ENCODE measurements at regions not wholly inside any gene's neighbourhood (a gene's known extent, or its start where the extent isn't known, plus 50 kb on each side); places are given as distances from the start of the nearest gene placed in this dataset.

- H3K4me1 ChIP-seq (ENCODE audit: insufficient read depth, low read length): no peaks in the 10 kb centered on the region
- Mint-ChIP-seq H3K36me3 (ENCODE audit: low read depth, unreplicated experiment) (no peaks in the 10 kb centered on the region), H3K9me3 (ENCODE audit: unreplicated experiment) (no peaks in the 10 kb centered on the region)
Observed at GRCh38 chr2:117718048-117718447, 96.4 kb upstream of the DDX18 start.

GRCh38 chr2:117720765-117721164 lies 93.7 kb upstream of the DDX18 start:
- Histone ChIP-seq H3K36me3 (ENCODE audit: insufficient read depth, low read length) (no peaks in the 10 kb centered on the region), H3K4me3 (ENCODE audit: insufficient read depth, low read depth, low read length) (no peak overlapping the region), H3K4me1 (ENCODE audit: insufficient read depth, low read length) (no peaks in the 10 kb centered on the region), H3K4me2 (ENCODE audit: low read length) (no peak overlapping the region), H3K9me3 (ENCODE audit: insufficient read depth, low read depth, low read length) (no peaks in the 10 kb centered on the region), H2AFZ (ENCODE audit: low read depth, low read length) (no peak overlapping the region), H3K27me3 (ENCODE audit: insufficient read depth, low read length) (no peaks in the 10 kb centered on the region), H3K27ac (ENCODE audit: low read depth, low read length) (no peak overlapping the region), H3K9ac (ENCODE audit: low read length) (no peak overlapping the region), H3K79me2 (ENCODE audit: insufficient read depth, low read length) (no peaks in the 10 kb centered on the region), H4K20me1 (ENCODE audit: insufficient read depth, low read length) (no peaks in the 10 kb centered on the region)
- FAIRE-seq (no peak), DNase-seq (ENCODE audit: low read depth) (no peak)
- H3K9me3 Mint-ChIP-seq (ENCODE audit: unreplicated experiment): no peaks in the 10 kb centered on the region
- no peak overlapping the region for H3K4me3 Mint-ChIP-seq (ENCODE audit: unreplicated experiment)
- no peaks in the 10 kb centered on the region for H3K27me3 Mint-ChIP-seq (ENCODE audit: low read depth, unreplicated experiment)
- TF ChIP-seq EZH2 (IDR thresholded peaks at IDR 0.05; ENCODE audit: insufficient read depth, low read length): no peak
- TF ChIP-seq CTCF (IDR thresholded peaks at IDR 0.05; ENCODE audit: insufficient read depth, low read depth, low read length): no peak
- H3K36me3 Mint-ChIP-seq (ENCODE audit: low read depth, unreplicated experiment): no peaks in the 10 kb centered on the region
- no peak overlapping the region for H3K27ac Mint-ChIP-seq (ENCODE audit: unreplicated experiment)
- no peaks in the 10 kb centered on the region for H3K4me1 Mint-ChIP-seq (ENCODE audit: low read depth, unreplicated experiment)

More at GRCh38 chr2:117718048-117718447, 96.4 kb upstream of the DDX18 start:
- Histone ChIP-seq H3K36me3 (ENCODE audit: insufficient read depth, low read length) (no peaks in the 10 kb centered on the region), H3K4me3 (ENCODE audit: insufficient read depth, low read depth, low read length) (no peak overlapping the region), H3K27me3 (ENCODE audit: insufficient read depth, low read length) (no peaks in the 10 kb centered on the region), H3K79me2 (ENCODE audit: insufficient read depth, low read length) (no peaks in the 10 kb centered on the region), H2AFZ (ENCODE audit: low read depth, low read length) (no peak overlapping the region), H3K4me2 (ENCODE audit: low read length) (no peak overlapping the region), H3K27ac (ENCODE audit: low read depth, low read length) (no peak overlapping the region), H3K9me3 (ENCODE audit: insufficient read depth, low read depth, low read length) (no peaks in the 10 kb centered on the region), H3K9ac (ENCODE audit: low read length) (no peak overlapping the region), H4K20me1 (ENCODE audit: insufficient read depth, low read length) (no peaks in the 10 kb centered on the region)
- H3K27ac Mint-ChIP-seq (ENCODE audit: unreplicated experiment): no peak overlapping the region
- TF ChIP-seq EZH2 (IDR thresholded peaks at IDR 0.05; ENCODE audit: insufficient read depth, low read length): no peak
- TF ChIP-seq CTCF (IDR thresholded peaks at IDR 0.05; ENCODE audit: insufficient read depth, low read depth, low read length): no peak
- H3K4me1 Mint-ChIP-seq (ENCODE audit: low read depth, unreplicated experiment): no peaks in the 10 kb centered on the region
- FAIRE-seq (no peak), DNase-seq (ENCODE audit: low read depth) (no peak)
- H3K27me3 Mint-ChIP-seq (ENCODE audit: low read depth, unreplicated experiment): no peaks in the 10 kb centered on the region
- no peak overlapping the region for H3K4me3 Mint-ChIP-seq (ENCODE audit: unreplicated experiment)

- no peaks in the 10 kb centered on the region for H3K36me3 ChIP-seq (ENCODE audit: insufficient read depth, low read length)
Observed at GRCh38 chr2:117723483-117723882, 91.0 kb upstream of the DDX18 start.

More at GRCh38 chr2:117723483-117723882, 91.0 kb upstream of the DDX18 start:
- Histone ChIP-seq H3K9ac (ENCODE audit: low read length) (no peak overlapping the region), H3K9me3 (ENCODE audit: insufficient read depth, low read depth, low read length) (no peaks in the 10 kb centered on the region), H3K79me2 (ENCODE audit: insufficient read depth, low read length) (no peaks in the 10 kb centered on the region), H3K4me3 (ENCODE audit: insufficient read depth, low read depth, low read length) (no peak overlapping the region), H3K4me2 (ENCODE audit: low read length) (no peak overlapping the region), H3K27me3 (ENCODE audit: insufficient read depth, low read length) (no peaks in the 10 kb centered on the region), H3K27ac (ENCODE audit: low read depth, low read length) (no peak overlapping the region), H4K20me1 (ENCODE audit: insufficient read depth, low read length) (no peaks in the 10 kb centered on the region), H2AFZ (ENCODE audit: low read depth, low read length) (no peak overlapping the region), H3K4me1 (ENCODE audit: insufficient read depth, low read length) (no peaks in the 10 kb centered on the region)
- TF ChIP-seq EZH2 (IDR thresholded peaks at IDR 0.05; ENCODE audit: insufficient read depth, low read length) (no peak), CTCF (IDR thresholded peaks at IDR 0.05; ENCODE audit: insufficient read depth, low read depth, low read length) (no peak)
- Mint-ChIP-seq H3K27me3 (ENCODE audit: low read depth, unreplicated experiment) (no peaks in the 10 kb centered on the region), H3K4me3 (ENCODE audit: unreplicated experiment) (no peak overlapping the region), H3K9me3 (ENCODE audit: unreplicated experiment) (no peaks in the 10 kb centered on the region), H3K4me1 (ENCODE audit: low read depth, unreplicated experiment) (no peaks in the 10 kb centered on the region), H3K27ac (ENCODE audit: unreplicated experiment) (no peak overlapping the region), H3K36me3 (ENCODE audit: low read depth, unreplicated experiment) (no peaks in the 10 kb centered on the region)
- FAIRE-seq: no peak
- no peak for DNase-seq (ENCODE audit: low read depth)
